HEK293 (cell line): ENCODE measurements at regions not wholly inside any gene's neighbourhood (a gene's known extent, or its start where the extent isn't known, plus 50 kb on each side); places are given as distances from the start of the nearest gene placed in this dataset.

Source experiments
- CTCF ChIA-PET: fragments of 350-600 bp; formaldehyde crosslinking; extraction: SDS; loops from one replicate; lab custom pipeline; 2021; ENCODE audit warnings: antibody characterized with exemption; lab: Yijun Ruan, JAX
- POLR2A ChIA-PET: fragments of 300-600 bp; formaldehyde crosslinking; extraction: SDS; loops from one replicate; lab custom pipeline; 2020; ENCODE audit warnings: antibody characterized with exemption, inconsistent platforms; lab: Yijun Ruan, JAX
- H3K27ac ChIP-seq: fragments of 200-500 bp; sonication (Bioruptor generic); 2 replicates; pipeline ENCODE4 v1.5.1; 2014; ENCODE audit warnings: low read depth, low read length, control low read depth, inconsistent platforms; ENCODE audit errors: extremely low read depth
- H3K36me3 ChIP-seq, 2 experiments: fragments of 200-500 bp in 1 of 2; sonication (Bioruptor generic) in 1 of 2; 1 replicate in 1 of 2; 2 replicates in 1 of 2; pipeline ENCODE4 v1.5.1; 2014 to 2017; ENCODE audit warnings: inconsistent platforms in 2 of 2, low read length in 2 of 2; ENCODE audit not compliant: control insufficient read depth in 2 of 2, insufficient read depth in 1 of 2
- H3K4me1 ChIP-seq: fragments of 200-500 bp; sonication (Bioruptor generic); 2 replicates; pipeline ENCODE4 v1.5.1; 2014; ENCODE audit warnings: mild to moderate bottlenecking, low read length, inconsistent platforms; ENCODE audit not compliant: control insufficient read depth, insufficient read depth
- H3K4me3 ChIP-seq: 2 replicates; pipeline ENCODE4 v1.5.1; 2011; ENCODE audit warnings: low read depth, mild to moderate bottlenecking, control low read depth, low read length, moderate library complexity
- H3K9me3 ChIP-seq: fragments of 200-500 bp; sonication (Bioruptor generic); 2 replicates; pipeline ENCODE4 v1.5.1; 2014; ENCODE audit warnings: low read depth, low read length, inconsistent platforms; ENCODE audit not compliant: control insufficient read depth, insufficient read depth
- BCL11B ChIP-seq: fragments of 450-650 bp; formaldehyde crosslinking; IDR thresholded peaks from 2 replicates; pipeline ENCODE4 v1.5.1; 2016; ENCODE audit warnings: low read depth, missing biosample characterization, missing genetic modification characterization
- FEZF1 ChIP-seq: fragments of 450-650 bp; formaldehyde crosslinking; IDR thresholded peaks from 2 replicates; pipeline ENCODE4 v1.5.1; 2016; ENCODE audit warnings: missing biosample characterization, missing genetic modification characterization
- GLI4 ChIP-seq: fragments of 450-650 bp; formaldehyde crosslinking; IDR thresholded peaks from 2 replicates; pipeline ENCODE4 v1.5.1; 2016; ENCODE audit warnings: missing biosample characterization, missing genetic modification characterization
- ZBTB7A ChIP-seq: fragments of 450-650 bp; formaldehyde crosslinking; IDR thresholded peaks from 2 replicates; pipeline ENCODE4 v1.5.1; 2016; ENCODE audit warnings: low read depth, missing biosample characterization, missing genetic modification characterization
- ZFP37 ChIP-seq: fragments of 450-650 bp; formaldehyde crosslinking; IDR thresholded peaks from 2 replicates; pipeline ENCODE4 v1.5.1; 2016; ENCODE audit warnings: missing biosample characterization, missing genetic modification characterization
- ZFP41 ChIP-seq: fragments of 450-650 bp; formaldehyde crosslinking; IDR thresholded peaks from 2 replicates; pipeline ENCODE4 v1.5.1; 2016; ENCODE audit warnings: missing biosample characterization, missing genetic modification characterization, borderline replicate concordance
- ZNF146 ChIP-seq: fragments of 450-650 bp; formaldehyde crosslinking; IDR thresholded peaks from 2 replicates; pipeline ENCODE4 v1.5.1; 2016; ENCODE audit warnings: missing biosample characterization, missing genetic modification characterization
- ZNF174 ChIP-seq: fragments of 450-650 bp; formaldehyde crosslinking; IDR thresholded peaks from 2 replicates; pipeline ENCODE4 v1.5.0; 2017; ENCODE audit warnings: missing biosample characterization, mild to moderate bottlenecking, missing genetic modification characterization
- ZNF239 ChIP-seq: fragments of 450-650 bp; formaldehyde crosslinking; IDR thresholded peaks from 2 replicates; pipeline ENCODE4 v1.5.1; 2016; ENCODE audit warnings: missing biosample characterization, missing genetic modification characterization
- ZNF366 ChIP-seq: fragments of 450-650 bp; formaldehyde crosslinking; conservative IDR thresholded peaks from 2 replicates; pipeline ENCODE4 v1.5.1; 2016; ENCODE audit warnings: missing biosample characterization, missing genetic modification characterization
- ZNF37A ChIP-seq: fragments of 450-650 bp; IDR thresholded peaks from 2 replicates; pipeline ENCODE4 v1.5.1; 2018; ENCODE audit warnings: missing biosample characterization, missing genetic modification characterization
- ZNF521 ChIP-seq: fragments of 450-650 bp; formaldehyde crosslinking; IDR thresholded peaks from 2 replicates; pipeline ENCODE4 v1.5.1; 2017; ENCODE audit warnings: missing biosample characterization, mild to moderate bottlenecking, missing genetic modification characterization
- ZNF560 ChIP-seq: fragments of 450-650 bp; formaldehyde crosslinking; IDR thresholded peaks from 2 replicates; pipeline ENCODE4 v1.5.1; 2017; ENCODE audit warnings: missing biosample characterization, missing genetic modification characterization, borderline replicate concordance
- ZNF600 ChIP-seq: fragments of 450-650 bp; formaldehyde crosslinking; IDR thresholded peaks from 2 replicates; pipeline ENCODE4 v1.5.1; 2016; ENCODE audit warnings: missing biosample characterization, missing genetic modification characterization
- ZNF658 ChIP-seq: fragments of 450-650 bp; formaldehyde crosslinking; IDR thresholded peaks from 2 replicates; pipeline ENCODE4; 2016; ENCODE audit warnings: missing biosample characterization, missing genetic modification characterization
- ZNF785 ChIP-seq: fragments of 450-650 bp; formaldehyde crosslinking; IDR thresholded peaks from 2 replicates; pipeline ENCODE4 v1.5.1; 2016; ENCODE audit warnings: missing biosample characterization, missing genetic modification characterization
- ZSCAN23 ChIP-seq: fragments of 450-650 bp; formaldehyde crosslinking; IDR thresholded peaks from 2 replicates; pipeline ENCODE4 v1.5.1; 2016; ENCODE audit warnings: missing biosample characterization, missing genetic modification characterization
- TF ChIP-seq, protein P1 (sequence below): fragments of 450-650 bp; IDR thresholded peaks from 2 replicates; pipeline ENCODE4 v1.5.1; 2018; ENCODE audit warnings: missing biosample characterization, missing genetic modification characterization
- TF ChIP-seq, protein P2 (sequence below): fragments of 450-650 bp; formaldehyde crosslinking; IDR thresholded peaks from 2 replicates; pipeline ENCODE4 v1.5.1; 2016; ENCODE audit warnings: missing biosample characterization, missing genetic modification characterization
- TF ChIP-seq, protein P3 (sequence below): fragments of 450-650 bp; formaldehyde crosslinking; conservative IDR thresholded peaks from 2 replicates; pipeline ENCODE4 v1.5.1; 2016; ENCODE audit warnings: low read depth, missing biosample characterization, missing genetic modification characterization
- TF ChIP-seq, protein P4 (sequence below): fragments of 450-650 bp; formaldehyde crosslinking; conservative IDR thresholded peaks from 2 replicates; pipeline ENCODE4 v1.5.1; 2016; ENCODE audit warnings: low read depth, missing biosample characterization, missing genetic modification characterization

DNA sequence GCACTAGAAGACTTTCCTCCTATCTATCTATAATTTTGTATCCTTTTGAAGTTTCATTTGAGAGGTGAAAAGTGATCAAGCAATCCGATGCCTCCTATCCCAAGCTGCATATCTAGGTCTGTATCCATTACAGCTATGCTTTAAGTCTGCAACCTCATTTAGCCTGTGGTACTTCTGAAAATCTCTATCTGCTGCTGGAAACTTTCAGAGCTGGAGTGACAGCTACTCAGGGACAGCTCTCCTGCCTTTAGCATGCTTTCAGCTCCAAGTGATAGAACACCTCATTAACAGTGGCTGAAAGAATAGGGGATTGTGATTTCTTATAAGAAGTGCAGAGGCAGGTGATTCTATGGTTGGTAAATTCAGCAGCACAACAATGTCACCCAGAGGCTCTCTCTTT, 1153.5 kb downstream of the AACS start:
- CTCF ChIA-PET = no interaction called here
- POLR2A ChIA-PET = no interaction called here
- H3K27ac ChIP-seq = no peak overlapping the region
- no peaks in the 10 kb centered on the region for H3K9me3 ChIP-seq
- TF ChIP-seq ZNF600 (no peak), ZNF658 (tag by site-specific recombination) (no peak), FEZF1 (no peak), ZNF37A (tag by site-specific recombination) (no peak), ZBTB7A (no peak), ZNF239 (tag by site-specific recombination) (no peak), ZNF521 (no peak), ZNF366 (tag by site-specific recombination) (no peak), ZFP41 (tag by site-specific recombination) (no peak), ZNF146 (tag by site-specific recombination) (no peak)
- TF ChIP-seq, protein P1, sequence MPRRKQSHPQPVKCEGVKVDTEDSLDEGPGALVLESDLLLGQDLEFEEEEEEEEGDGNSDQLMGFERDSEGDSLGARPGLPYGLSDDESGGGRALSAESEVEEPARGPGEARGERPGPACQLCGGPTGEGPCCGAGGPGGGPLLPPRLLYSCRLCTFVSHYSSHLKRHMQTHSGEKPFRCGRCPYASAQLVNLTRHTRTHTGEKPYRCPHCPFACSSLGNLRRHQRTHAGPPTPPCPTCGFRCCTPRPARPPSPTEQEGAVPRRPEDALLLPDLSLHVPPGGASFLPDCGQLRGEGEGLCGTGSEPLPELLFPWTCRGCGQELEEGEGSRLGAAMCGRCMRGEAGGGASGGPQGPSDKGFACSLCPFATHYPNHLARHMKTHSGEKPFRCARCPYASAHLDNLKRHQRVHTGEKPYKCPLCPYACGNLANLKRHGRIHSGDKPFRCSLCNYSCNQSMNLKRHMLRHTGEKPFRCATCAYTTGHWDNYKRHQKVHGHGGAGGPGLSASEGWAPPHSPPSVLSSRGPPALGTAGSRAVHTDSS (tag by site-specific recombination) = no peak
- TF ChIP-seq, protein P2, sequence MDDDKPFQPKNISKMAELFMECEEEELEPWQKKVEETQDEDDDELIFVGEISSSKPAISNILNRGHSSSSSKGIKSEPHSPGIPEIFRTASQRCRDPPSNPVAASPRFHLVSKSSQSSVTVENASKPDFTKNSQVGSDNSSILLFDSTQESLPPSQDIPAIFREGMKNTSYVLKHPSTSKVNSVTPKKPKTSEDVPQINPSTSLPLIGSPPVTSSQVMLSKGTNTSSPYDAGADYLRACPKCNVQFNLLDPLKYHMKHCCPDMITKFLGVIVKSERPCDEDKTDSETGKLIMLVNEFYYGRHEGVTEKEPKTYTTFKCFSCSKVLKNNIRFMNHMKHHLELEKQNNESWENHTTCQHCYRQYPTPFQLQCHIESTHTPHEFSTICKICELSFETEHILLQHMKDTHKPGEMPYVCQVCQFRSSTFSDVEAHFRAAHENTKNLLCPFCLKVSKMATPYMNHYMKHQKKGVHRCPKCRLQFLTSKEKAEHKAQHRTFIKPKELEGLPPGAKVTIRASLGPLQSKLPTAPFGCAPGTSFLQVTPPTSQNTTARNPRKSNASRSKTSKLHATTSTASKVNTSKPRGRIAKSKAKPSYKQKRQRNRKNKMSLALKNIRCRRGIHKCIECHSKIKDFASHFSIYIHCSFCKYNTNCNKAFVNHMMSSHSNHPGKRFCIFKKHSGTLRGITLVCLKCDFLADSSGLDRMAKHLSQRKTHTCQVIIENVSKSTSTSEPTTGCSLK (tag by site-specific recombination) = no peak
- no peaks in the 10 kb centered on the region for H3K36me3 ChIP-seq
- no peak overlapping the region for H3K4me3 ChIP-seq
- H3K4me1 ChIP-seq = no peaks in the 10 kb centered on the region

DNA sequence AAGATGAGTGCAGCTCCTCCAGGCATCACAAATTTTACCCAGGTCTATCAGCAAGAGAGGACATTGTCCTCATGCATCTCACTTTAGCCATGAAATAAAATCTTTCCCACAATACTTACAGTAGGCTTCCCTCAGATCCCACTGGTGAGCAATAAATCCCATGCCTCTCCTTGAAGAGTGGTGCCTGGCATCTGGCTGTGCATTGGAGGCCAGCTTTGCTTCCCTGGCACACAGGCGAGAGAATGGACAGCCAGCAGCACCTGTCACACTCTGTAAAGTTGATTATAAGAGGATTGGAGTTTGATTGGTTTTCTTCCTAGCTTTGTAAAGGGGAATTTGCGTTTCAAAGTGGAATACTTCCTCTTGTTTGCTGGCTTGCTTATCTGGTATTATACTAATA, 1153.9 kb downstream of the AACS start:
- no peak overlapping the region for H3K4me3 ChIP-seq
- no peaks in the 10 kb centered on the region for H3K36me3 ChIP-seq
- ChIA-PET CTCF (no interaction called here), POLR2A (no interaction called here)
- TF ChIP-seq ZFP37 (tag by site-specific recombination) = no peak
- no peaks in the 10 kb centered on the region for H3K9me3 ChIP-seq
- no peaks in the 10 kb centered on the region for H3K4me1 ChIP-seq
- no peak overlapping the region for H3K27ac ChIP-seq

DNA sequence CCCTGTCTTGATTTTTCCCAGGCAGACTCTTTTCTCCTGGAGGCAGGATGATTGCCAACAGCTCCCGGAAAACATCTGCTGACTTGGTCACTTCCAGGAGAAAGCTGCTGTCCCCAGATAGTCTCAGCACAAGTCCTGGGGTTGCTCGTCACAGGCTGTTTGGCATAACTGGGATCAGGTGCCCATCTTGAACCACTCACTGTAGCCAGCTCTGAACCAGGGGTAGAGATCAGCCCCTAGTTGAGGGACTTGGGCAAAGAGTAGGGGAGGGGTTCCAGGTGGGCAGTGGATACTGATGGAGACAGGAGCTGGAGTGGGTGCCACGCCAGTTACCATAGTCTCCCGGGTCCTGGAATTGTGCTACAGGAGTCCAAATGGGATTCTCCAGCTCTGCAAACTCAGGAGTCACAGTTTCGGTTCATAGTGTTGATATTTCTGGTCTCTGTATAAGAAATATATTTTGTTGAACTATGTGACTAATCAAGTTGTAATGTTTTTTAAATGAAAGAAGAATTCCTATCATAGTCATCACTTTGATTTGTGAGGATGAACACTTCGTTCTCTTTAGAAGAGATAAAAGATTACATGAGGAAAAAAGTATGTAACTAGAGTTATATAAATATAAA, 1154.5 kb downstream of the AACS start:
- POLR2A ChIA-PET = no interaction called here
- Histone ChIP-seq H3K4me1 (no peaks in the 10 kb centered on the region), H3K9me3 (no peaks in the 10 kb centered on the region), H3K27ac (no peak overlapping the region), H3K36me3 (no peaks in the 10 kb centered on the region), H3K4me3 (no peak overlapping the region)
- CTCF ChIA-PET = no interaction called here
- TF ChIP-seq ZNF174 (tag by site-specific recombination) (no peak), ZSCAN23 (tag by site-specific recombination) (no peak), BCL11B (tag by site-specific recombination) (no peak), GLI4 (no peak), ZNF785 (tag by site-specific recombination) (no peak), ZNF560 (tag by site-specific recombination) (no peak)
- TF ChIP-seq, protein P3, sequence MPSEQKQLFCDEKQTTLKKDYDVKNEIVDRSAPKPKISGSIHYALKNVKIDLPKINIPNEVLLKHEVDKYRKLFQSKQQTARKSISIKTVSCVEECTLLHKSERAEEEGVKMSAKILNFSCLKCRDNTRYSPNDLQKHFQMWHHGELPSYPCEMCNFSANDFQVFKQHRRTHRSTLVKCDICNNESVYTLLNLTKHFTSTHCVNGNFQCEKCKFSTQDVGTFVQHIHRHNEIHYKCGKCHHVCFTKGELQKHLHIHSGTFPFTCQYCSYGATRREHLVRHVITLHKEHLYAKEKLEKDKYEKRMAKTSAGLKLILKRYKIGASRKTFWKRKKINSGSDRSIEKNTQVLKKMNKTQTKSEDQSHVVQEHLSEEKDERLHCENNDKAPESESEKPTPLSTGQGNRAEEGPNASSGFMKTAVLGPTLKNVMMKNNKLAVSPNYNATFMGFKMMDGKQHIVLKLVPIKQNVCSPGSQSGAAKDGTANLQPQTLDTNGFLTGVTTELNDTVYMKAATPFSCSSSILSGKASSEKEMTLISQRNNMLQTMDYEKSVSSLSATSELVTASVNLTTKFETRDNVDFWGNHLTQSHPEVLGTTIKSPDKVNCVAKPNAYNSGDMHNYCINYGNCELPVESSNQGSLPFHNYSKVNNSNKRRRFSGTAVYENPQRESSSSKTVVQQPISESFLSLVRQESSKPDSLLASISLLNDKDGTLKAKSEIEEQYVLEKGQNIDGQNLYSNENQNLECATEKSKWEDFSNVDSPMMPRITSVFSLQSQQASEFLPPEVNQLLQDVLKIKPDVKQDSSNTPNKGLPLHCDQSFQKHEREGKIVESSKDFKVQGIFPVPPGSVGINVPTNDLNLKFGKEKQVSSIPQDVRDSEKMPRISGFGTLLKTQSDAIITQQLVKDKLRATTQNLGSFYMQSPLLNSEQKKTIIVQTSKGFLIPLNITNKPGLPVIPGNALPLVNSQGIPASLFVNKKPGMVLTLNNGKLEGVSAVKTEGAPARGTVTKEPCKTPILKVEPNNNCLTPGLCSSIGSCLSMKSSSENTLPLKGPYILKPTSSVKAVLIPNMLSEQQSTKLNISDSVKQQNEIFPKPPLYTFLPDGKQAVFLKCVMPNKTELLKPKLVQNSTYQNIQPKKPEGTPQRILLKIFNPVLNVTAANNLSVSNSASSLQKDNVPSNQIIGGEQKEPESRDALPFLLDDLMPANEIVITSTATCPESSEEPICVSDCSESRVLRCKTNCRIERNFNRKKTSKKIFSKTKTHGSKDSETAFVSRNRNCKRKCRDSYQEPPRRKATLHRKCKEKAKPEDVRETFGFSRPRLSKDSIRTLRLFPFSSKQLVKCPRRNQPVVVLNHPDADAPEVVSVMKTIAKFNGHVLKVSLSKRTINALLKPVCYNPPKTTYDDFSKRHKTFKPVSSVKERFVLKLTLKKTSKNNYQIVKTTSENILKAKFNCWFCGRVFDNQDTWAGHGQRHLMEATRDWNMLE (tag by site-specific recombination) = no peak
- TF ChIP-seq, protein P4, sequence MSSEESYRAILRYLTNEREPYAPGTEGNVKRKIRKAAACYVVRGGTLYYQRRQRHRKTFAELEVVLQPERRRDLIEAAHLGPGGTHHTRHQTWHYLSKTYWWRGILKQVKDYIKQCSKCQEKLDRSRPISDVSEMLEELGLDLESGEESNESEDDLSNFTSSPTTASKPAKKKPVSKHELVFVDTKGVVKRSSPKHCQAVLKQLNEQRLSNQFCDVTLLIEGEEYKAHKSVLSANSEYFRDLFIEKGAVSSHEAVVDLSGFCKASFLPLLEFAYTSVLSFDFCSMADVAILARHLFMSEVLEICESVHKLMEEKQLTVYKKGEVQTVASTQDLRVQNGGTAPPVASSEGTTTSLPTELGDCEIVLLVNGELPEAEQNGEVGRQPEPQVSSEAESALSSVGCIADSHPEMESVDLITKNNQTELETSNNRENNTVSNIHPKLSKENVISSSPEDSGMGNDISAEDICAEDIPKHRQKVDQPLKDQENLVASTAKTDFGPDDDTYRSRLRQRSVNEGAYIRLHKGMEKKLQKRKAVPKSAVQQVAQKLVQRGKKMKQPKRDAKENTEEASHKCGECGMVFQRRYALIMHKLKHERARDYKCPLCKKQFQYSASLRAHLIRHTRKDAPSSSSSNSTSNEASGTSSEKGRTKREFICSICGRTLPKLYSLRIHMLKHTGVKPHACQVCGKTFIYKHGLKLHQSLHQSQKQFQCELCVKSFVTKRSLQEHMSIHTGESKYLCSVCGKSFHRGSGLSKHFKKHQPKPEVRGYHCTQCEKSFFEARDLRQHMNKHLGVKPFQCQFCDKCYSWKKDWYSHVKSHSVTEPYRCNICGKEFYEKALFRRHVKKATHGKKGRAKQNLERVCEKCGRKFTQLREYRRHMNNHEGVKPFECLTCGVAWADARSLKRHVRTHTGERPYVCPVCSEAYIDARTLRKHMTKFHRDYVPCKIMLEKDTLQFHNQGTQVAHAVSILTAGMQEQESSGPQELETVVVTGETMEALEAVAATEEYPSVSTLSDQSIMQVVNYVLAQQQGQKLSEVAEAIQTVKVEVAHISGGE (tag by site-specific recombination) = no peak
